SK-N-MC (cell line): ENCODE measurements at regions not wholly inside any gene's neighbourhood (a gene's known extent, or its start where the extent isn't known, plus 50 kb on each side); places are given as distances from the start of the nearest gene placed in this dataset.

Source experiments
- DNase-seq: peaks from one replicate; pipeline ENCODE4 v3.0.0-alpha.2; 2011; ENCODE audit warnings: low read depth, low spot score
- H3K27ac ChIP-seq: fragments of 200-600 bp; sonication (generic); 2 replicates; pipeline ENCODE4 v1.5.1; 2016; ENCODE audit warnings: mixed run types
- H3K36me3 ChIP-seq: fragments of 200-600 bp; sonication (generic); 2 replicates; pipeline ENCODE4 v1.6.1; 2017; ENCODE audit warnings: antibody characterized with exemption, low read length, mixed read lengths; ENCODE audit not compliant: insufficient read depth
- H3K4me3 ChIP-seq: fragments of 200-600 bp; sonication (generic); 2 replicates; pipeline ENCODE4 v1.5.1; 2016
- H3K9ac ChIP-seq: fragments of 200-600 bp; sonication (generic); 2 replicates; pipeline ENCODE4 v1.8.0; 2017; ENCODE audit warnings: mixed run types, mixed read lengths; ENCODE audit not compliant: insufficient read length
- H3K9me3 ChIP-seq: fragments of 200-600 bp; sonication (generic); 2 replicates; pipeline ENCODE4 v1.6.1; 2017; ENCODE audit warnings: low read depth, mild to moderate bottlenecking, antibody characterized with exemption, low read length, moderate library complexity, mixed read lengths
- EZH2 ChIP-seq: fragments of 200-600 bp; sonication (generic); IDR thresholded peaks from one replicate; pipeline ENCODE4 v1.6.1; 2017; ENCODE audit warnings: antibody characterized with exemption
- FOXP2 ChIP-seq: optimal IDR thresholded peaks from 2 replicates; pipeline ENCODE3; 2011; ENCODE audit warnings: mild to moderate bottlenecking, moderate library complexity; ENCODE audit not compliant: insufficient read depth; ENCODE audit errors: extremely low read length, control extremely low read depth
- POLR2AphosphoS5 ChIP-seq: IDR thresholded peaks from 2 replicates; pipeline ENCODE4 v1.6.1; 2012; ENCODE audit warnings: mild to moderate bottlenecking, low read depth, low read length, borderline replicate concordance

DNA sequence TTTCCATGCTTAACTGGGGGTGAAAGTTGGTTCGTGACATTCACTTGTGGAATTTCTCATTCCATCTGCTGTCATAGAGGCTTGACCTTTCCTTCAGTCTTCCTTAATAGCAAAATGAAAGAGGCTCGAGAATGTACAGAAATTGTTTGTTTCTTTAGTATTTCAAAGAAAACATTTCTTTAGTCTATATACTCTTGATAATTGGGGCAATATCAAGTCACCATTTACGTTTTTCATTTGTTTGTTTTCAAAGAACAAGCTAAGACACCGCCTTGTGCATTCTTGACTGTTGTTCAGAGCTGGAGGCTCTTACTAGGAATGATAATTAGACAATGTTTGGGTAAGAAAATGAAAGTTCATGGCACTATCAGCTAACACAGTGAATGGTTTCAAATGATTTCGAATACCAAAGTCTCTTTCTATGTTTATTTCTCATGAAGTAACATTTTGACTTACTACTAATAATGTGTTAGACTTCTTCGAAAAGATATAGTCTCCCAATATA lies 835.4 kb downstream of the SEMA5A start:
- no peak for DNase-seq
- H3K4me3 ChIP-seq: no peak overlapping the region
- H3K27ac ChIP-seq: no peak overlapping the region
- H3K9me3 ChIP-seq: no peaks in the 10 kb centered on the region
- TF ChIP-seq FOXP2 (no peak), EZH2 (no peak), POLR2AphosphoS5 (no peak)
- H3K9ac ChIP-seq: no peak overlapping the region
- H3K36me3 ChIP-seq: no peaks in the 10 kb centered on the region

DNA sequence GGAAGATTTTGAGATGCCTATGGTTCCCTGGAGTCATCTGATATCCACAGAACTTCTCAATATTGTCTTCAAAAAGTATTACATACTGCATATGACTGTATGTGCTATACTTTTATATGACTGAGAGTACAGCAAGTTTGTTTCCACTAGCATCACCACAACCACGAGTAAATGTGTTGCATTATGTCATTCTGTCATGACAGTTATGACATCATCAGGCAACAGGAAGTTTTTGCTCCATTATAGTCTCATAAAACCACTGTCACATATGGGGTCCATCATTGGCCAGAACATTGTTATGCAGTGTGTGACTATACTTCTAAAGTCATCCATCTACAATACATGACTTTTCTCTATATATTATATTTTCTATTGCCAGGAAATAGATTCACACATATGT lies 831.7 kb downstream of the SEMA5A start:
- Histone ChIP-seq H3K9ac (no peak overlapping the region), H3K4me3 (no peak overlapping the region), H3K9me3 (no peaks in the 10 kb centered on the region), H3K36me3 (no peaks in the 10 kb centered on the region), H3K27ac (no peak overlapping the region)
- no peak for TF ChIP-seq POLR2AphosphoS5
- no peak for TF ChIP-seq FOXP2
- no peak for TF ChIP-seq EZH2
- DNase-seq: no peak

DNA sequence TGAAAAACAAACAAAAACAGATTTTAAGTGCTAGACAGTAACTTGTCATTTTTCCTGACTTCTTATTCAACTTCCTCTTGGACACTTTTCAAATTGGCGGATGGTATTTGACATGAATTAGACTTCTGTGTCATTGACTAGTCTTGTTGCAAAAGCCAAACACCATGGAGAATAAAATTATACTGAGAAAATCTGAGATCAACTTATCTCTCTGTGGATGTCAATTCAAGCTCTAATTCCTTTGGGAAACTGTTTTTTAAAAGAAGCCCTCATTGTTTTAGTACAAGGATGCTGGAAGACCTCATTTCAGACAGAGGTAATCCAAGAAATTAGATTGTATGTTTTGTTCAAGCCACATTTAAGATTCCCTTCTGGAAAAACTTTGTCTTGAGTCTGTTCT lies 831.0 kb downstream of the SEMA5A start:
- Histone ChIP-seq H3K36me3 (no peaks in the 10 kb centered on the region), H3K9me3 (no peaks in the 10 kb centered on the region), H3K4me3 (no peak overlapping the region), H3K9ac (no peak overlapping the region), H3K27ac (no peak overlapping the region)
- TF ChIP-seq FOXP2 (no peak), POLR2AphosphoS5 (no peak), EZH2 (no peak)
- no peak for DNase-seq

DNA sequence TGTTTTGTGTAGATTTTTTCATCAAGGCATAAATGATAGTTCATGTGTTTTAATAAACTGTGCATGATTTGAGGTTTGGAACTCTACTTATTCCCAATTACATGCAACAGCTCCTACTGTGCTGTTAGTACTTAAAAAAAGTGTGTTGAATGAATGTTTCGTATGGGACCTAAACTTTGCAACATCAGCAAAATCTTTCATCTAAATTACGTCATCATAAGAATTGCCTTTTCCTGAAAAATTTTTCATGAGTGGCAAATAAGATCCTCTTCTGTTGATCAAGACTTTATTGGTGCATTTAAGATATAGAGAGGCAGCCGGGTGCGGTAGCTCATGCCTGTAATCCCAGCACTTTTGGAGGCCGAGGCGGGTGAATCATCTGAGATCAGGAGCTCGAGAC lies 826.1 kb downstream of the SEMA5A start:
- Histone ChIP-seq H3K9ac (no peak overlapping the region), H3K9me3 (no peaks in the 10 kb centered on the region), H3K27ac (no peak overlapping the region), H3K36me3 (no peaks in the 10 kb centered on the region), H3K4me3 (no peak overlapping the region)
- DNase-seq: no peak
- TF ChIP-seq POLR2AphosphoS5 (no peak), FOXP2 (no peak), EZH2 (no peak)

DNA sequence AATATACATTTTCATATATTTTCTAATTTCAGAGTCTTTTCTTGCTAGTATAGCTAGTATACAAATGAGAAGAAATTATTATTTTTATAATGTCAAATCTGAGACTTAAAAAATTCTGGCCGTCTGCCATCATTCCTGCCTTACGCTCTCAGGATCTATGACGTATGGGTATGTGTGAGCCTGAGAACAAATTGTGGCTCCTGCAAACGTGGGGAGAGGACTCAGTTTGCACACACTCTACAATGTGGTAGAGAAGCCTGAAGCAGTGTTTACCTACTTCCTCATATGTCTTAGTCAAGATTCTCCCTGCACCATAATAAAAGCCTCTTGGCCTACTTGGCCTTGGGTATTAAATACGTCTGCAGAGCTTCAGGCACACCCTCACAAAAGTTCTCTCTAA lies 825.4 kb downstream of the SEMA5A start:
- no peak overlapping the region for H3K4me3 ChIP-seq
- H3K9me3 ChIP-seq: no peaks in the 10 kb centered on the region
- TF ChIP-seq EZH2: no peak
- no peak for TF ChIP-seq POLR2AphosphoS5
- no peak for TF ChIP-seq FOXP2
- H3K36me3 ChIP-seq: no peaks in the 10 kb centered on the region
- DNase-seq: no peak
- no peak overlapping the region for H3K9ac ChIP-seq
- no peak overlapping the region for H3K27ac ChIP-seq

DNA sequence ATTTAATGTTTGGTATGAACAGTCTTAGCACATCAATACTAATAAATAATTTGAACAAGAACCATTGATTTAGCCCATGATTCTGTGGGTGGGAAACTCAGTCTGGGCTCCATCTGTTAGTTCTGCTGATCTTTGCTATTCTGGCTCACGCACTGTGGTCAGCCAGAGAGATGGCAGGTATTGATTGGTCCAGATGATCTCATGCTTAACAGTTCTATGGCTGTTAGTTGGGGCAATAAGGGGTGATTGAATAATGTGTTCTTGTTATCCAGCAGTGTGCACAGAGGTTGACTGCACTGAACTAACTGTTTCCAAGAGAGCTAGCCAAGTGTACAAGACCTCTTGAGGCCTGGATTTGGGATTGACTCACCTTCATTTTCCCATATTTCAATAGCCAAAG lies 824.3 kb downstream of the SEMA5A start:
- H3K4me3 ChIP-seq: no peak overlapping the region
- TF ChIP-seq EZH2: no peak
- TF ChIP-seq FOXP2: no peak
- no peak for DNase-seq
- H3K27ac ChIP-seq: no peak overlapping the region
- no peaks in the 10 kb centered on the region for H3K36me3 ChIP-seq
- no peak overlapping the region for H3K9ac ChIP-seq
- H3K9me3 ChIP-seq: no peaks in the 10 kb centered on the region

DNA sequence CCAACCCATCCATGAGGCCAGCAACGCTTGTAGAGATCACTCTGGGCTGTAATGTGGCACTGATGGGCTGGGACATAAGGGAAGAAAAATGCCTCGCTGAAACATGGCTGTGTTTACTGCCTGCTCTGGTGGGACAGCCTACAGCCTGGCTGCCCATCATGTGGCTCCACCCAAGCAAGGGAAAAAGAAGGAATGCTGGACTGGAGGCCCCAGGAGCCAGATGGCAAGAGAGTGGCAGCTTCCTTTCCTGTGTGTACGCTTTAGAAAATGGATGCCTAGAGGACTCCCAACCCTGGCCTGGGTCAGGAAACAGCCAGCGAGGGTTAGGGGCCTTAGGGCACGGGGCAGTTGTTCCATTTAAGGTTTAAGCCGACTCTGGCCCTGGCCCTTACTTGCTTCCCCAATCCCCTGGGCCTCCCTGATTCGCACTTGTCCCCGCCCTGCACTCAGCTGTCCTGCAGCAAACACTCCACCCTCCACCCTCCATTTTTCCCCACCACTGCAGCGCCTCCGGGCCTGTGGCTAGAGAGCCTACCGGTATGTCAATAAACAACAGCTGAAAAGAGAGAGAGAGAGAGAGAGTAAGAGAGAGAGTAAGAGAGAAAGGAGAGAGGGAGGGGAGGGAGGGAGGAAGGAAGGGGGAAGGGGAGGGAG lies 819.4 kb downstream of the SEMA5A start:
- Histone ChIP-seq H3K27ac (no peak overlapping the region), H3K36me3 (no peaks in the 10 kb centered on the region), H3K4me3 (no peak overlapping the region), H3K9me3 (no peaks in the 10 kb centered on the region), H3K9ac (no peak overlapping the region)
- TF ChIP-seq EZH2: no peak
- TF ChIP-seq POLR2AphosphoS5: no peak
- no peak for TF ChIP-seq FOXP2
- DNase-seq: no peak

DNA sequence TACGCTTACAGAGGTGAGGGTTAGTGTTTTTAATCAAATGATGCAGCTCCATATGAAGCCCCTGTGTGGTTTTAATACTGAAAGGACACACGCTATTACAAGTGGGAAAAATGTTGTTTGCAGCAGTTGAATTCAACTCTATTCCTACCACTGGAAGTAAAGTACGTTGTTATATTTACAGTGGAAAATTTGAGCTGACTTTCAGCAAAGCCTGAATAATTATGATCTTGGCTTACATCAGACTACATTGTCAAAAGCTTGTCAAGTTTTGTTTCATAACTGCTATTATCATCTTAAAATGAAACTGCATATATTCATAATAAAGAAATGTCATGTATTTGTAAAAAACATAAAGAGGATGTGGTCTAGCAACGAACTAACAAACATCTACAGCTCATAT lies 818.5 kb downstream of the SEMA5A start:
- TF ChIP-seq EZH2: no peak
- TF ChIP-seq FOXP2: no peak
- TF ChIP-seq POLR2AphosphoS5: no peak
- DNase-seq: no peak
- no peaks in the 10 kb centered on the region for H3K36me3 ChIP-seq
- no peak overlapping the region for H3K27ac ChIP-seq
- H3K4me3 ChIP-seq: no peak overlapping the region
- no peak overlapping the region for H3K9ac ChIP-seq
- no peaks in the 10 kb centered on the region for H3K9me3 ChIP-seq

DNA sequence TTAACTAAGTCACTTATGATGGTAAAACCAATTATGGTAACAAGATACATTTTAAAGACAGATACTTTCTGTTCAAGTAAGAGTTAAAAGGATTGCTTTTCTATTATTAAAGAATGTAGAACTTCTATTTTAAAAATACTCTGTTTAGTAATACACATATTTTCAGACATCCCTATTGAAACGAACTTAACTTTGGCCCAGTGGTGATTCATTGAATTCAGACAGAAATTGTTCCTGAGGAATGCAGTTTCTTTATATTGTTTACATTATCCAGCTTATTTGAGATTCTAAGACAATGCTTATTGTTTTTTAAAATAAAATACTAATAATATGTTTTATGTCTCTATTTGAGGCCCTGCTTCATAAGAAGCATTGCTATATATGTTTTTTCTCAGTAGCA lies 816.4 kb downstream of the SEMA5A start:
- no peaks in the 10 kb centered on the region for H3K36me3 ChIP-seq
- H3K27ac ChIP-seq: no peak overlapping the region
- no peaks in the 10 kb centered on the region for H3K9me3 ChIP-seq
- TF ChIP-seq FOXP2 (no peak), EZH2 (no peak), POLR2AphosphoS5 (no peak)
- no peak overlapping the region for H3K9ac ChIP-seq
- H3K4me3 ChIP-seq: no peak overlapping the region
- no peak for DNase-seq
